ENCODE measurements at regions not wholly inside any gene's neighbourhood (a gene's known extent, or its start where the extent isn't known, plus 50 kb on each side); places are given as distances from the start of the nearest gene placed in this dataset.

DNA sequence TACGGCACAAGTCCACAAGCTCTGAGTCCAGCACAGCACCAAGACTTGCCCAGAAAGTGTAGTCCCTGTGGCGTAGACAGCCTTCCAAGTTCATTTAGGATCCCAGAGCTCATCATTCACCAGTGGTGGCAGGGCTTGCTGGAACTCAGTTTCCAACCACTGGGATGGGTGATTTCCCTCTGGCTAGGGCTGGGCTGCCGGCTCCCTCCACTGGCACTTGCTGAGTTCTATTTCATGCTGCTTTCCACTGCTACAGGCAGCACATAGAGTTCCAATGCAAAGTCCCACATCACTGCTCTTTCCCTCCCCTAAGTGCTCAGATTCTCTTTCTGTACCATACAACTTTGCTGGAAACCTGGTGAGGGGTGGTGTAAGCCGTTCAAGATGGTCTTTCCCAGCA is 510.3 kb upstream of the TMPRSS15 start:
- H3K4me1 ChIP-seq (ENCODE audit: control insufficient read depth in 1 of 2, insufficient read depth in 2 of 2, low read length in 2 of 2), result no peaks in the 10 kb centered on the region
- no peak overlapping the region for H3K27ac ChIP-seq (ENCODE audit: low read depth, low read length)
- H3K27me3 ChIP-seq (ENCODE audit: insufficient read depth, low read length), result no peaks in the 10 kb centered on the region
- CTCF ChIA-PET, result no interaction called here
- intact Hi-C loops (cut with micrococcal nuclease), result no loop called here
- no peak overlapping the region for H2AFZ ChIP-seq (ENCODE audit: low read depth, low read length, poor library complexity, severe bottlenecking)
- BruUV-seq (replicated peaks), result no TSS peak
- RAD21 ChIA-PET (ENCODE audit: low non-redundant PET in 1 of 2, low total read pairs in 2 of 2, uncharacterized antibody in 2 of 2, unreplicated experiment in 2 of 2), result no interaction called here
- no peaks in the 10 kb centered on the region; a peak in 1 of 4 replicates for H3K36me3 ChIP-seq (ENCODE audit: control insufficient read depth in 1 of 2, insufficient read depth in 2 of 2, low read length in 2 of 2)
- H3K9me3 ChIP-seq (ENCODE audit: control insufficient read depth in 1 of 2, insufficient read depth in 1 of 2, low read depth in 1 of 2, low read length in 2 of 2), result peaks cover 0 to 39% of the 10 kb centered on the region in 2 experiments; a peak in 2 of 4 replicates
- no peaks in the 10 kb centered on the region for H3K9me2 ChIP-seq (ENCODE audit: insufficient read depth)
- H4K20me1 ChIP-seq (ENCODE audit: insufficient read depth), result no peaks in the 10 kb centered on the region
- no peaks in the 10 kb centered on the region for H3K79me2 ChIP-seq (ENCODE audit: insufficient read depth, low read length)
- no peak for ATAC-seq
- no peak overlapping the region for H3K4me2 ChIP-seq (ENCODE audit: low read length)
- POLR2A ChIA-PET, result no interaction called here
- DNase-seq (ENCODE audit: low read depth, low spot score), result no peak
- H3K4me3 ChIP-seq (replicated peaks in 1 of 2; ENCODE audit: low read depth in 1 of 2, low read length in 2 of 2), result no peak overlapping the region
- TF ChIP-seq, protein P1, sequence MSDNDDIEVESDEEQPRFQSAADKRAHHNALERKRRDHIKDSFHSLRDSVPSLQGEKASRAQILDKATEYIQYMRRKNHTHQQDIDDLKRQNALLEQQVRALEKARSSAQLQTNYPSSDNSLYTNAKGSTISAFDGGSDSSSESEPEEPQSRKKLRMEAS (IDR thresholded peaks at IDR 0.05), result no peak
- TF ChIP-seq FOSL1 (IDR thresholded peaks at IDR 0.05; ENCODE audit: low read depth), result no peak
- TF ChIP-seq, protein P2, sequence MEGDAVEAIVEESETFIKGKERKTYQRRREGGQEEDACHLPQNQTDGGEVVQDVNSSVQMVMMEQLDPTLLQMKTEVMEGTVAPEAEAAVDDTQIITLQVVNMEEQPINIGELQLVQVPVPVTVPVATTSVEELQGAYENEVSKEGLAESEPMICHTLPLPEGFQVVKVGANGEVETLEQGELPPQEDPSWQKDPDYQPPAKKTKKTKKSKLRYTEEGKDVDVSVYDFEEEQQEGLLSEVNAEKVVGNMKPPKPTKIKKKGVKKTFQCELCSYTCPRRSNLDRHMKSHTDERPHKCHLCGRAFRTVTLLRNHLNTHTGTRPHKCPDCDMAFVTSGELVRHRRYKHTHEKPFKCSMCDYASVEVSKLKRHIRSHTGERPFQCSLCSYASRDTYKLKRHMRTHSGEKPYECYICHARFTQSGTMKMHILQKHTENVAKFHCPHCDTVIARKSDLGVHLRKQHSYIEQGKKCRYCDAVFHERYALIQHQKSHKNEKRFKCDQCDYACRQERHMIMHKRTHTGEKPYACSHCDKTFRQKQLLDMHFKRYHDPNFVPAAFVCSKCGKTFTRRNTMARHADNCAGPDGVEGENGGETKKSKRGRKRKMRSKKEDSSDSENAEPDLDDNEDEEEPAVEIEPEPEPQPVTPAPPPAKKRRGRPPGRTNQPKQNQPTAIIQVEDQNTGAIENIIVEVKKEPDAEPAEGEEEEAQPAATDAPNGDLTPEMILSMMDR (IDR thresholded peaks at IDR 0.05 in 2 of 3, conservative IDR thresholded peaks at IDR 0.05 in 1 of 3; ENCODE audit: borderline replicate concordance in 1 of 3, insufficient read depth in 1 of 3, low read depth in 2 of 3, low read length in 2 of 3), result no peak
- no peak for TF ChIP-seq TCF7L2 (IDR thresholded peaks at IDR 0.05; ENCODE audit: borderline replicate concordance, extremely low read depth, insufficient read depth, insufficient read length)
- no peak overlapping the region for H3K9ac ChIP-seq (ENCODE audit: low read length)

DNA sequence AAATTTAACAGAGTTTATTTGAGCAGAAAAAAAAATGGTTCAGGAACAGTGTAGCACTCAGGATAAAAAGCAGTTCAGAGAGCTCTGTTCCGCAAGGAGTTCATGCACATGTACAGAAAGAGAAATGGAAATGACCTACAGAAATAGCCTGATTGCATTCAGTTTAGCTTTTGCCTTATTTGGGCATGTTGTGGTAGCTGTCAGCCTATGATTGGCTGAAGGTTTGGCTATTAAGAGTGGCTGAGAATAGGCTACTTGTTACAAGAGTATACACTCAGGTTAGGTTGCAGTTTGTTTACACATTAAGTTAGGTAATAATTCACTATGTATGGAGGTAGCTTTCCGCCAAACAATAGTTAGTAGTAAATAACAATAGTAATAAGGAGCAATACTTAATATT is 511.0 kb upstream of the TMPRSS15 start:
- Histone ChIP-seq H3K4me2 (ENCODE audit: low read length) (no peak overlapping the region), H2AFZ (ENCODE audit: low read depth, low read length, poor library complexity, severe bottlenecking) (no peak overlapping the region), H3K9me3 (ENCODE audit: control insufficient read depth in 1 of 2, insufficient read depth in 1 of 2, low read depth in 1 of 2, low read length in 2 of 2) (peaks cover 0 to 42% of the 10 kb centered on the region in 2 experiments; a peak in 3 of 4 replicates), H3K9me2 (ENCODE audit: insufficient read depth) (no peaks in the 10 kb centered on the region), H3K27ac (ENCODE audit: low read depth, low read length) (no peak overlapping the region), H3K36me3 (ENCODE audit: control insufficient read depth in 1 of 2, insufficient read depth in 2 of 2, low read length in 2 of 2) (no peaks in the 10 kb centered on the region; a peak in 1 of 4 replicates), H3K27me3 (ENCODE audit: insufficient read depth, low read length) (no peaks in the 10 kb centered on the region), H3K4me1 (ENCODE audit: control insufficient read depth in 1 of 2, insufficient read depth in 2 of 2, low read length in 2 of 2) (no peaks in the 10 kb centered on the region), H3K79me2 (ENCODE audit: insufficient read depth, low read length) (no peaks in the 10 kb centered on the region), H3K9ac (ENCODE audit: low read length) (no peak overlapping the region), H3K4me3 (replicated peaks in 1 of 2; ENCODE audit: low read depth in 1 of 2, low read length in 2 of 2) (no peak overlapping the region), H4K20me1 (ENCODE audit: insufficient read depth) (no peaks in the 10 kb centered on the region)
- ChIA-PET CTCF (no interaction called here), POLR2A (no interaction called here), RAD21 (ENCODE audit: low non-redundant PET in 1 of 2, low total read pairs in 2 of 2, uncharacterized antibody in 2 of 2, unreplicated experiment in 2 of 2) (no interaction called here)
- intact Hi-C loops (cut with micrococcal nuclease), result no loop called here
- ATAC-seq, result no peak
- no TSS peak for BruUV-seq (replicated peaks)
- no peak for DNase-seq (ENCODE audit: low read depth, low spot score)
- TF ChIP-seq SIN3A (IDR thresholded peaks at IDR 0.05; ENCODE audit: low read depth), result no peak
- no peak for TF ChIP-seq JUND (IDR thresholded peaks at IDR 0.05)
- TF ChIP-seq POLR2AphosphoS5 (IDR thresholded peaks at IDR 0.05; ENCODE audit: low read depth, low read length), result no peak
- no peak for TF ChIP-seq SRF (IDR thresholded peaks at IDR 0.05; ENCODE audit: low read depth)
- TF ChIP-seq, protein P1 (IDR thresholded peaks at IDR 0.05), result no peak
- no peak for TF ChIP-seq ZFX (IDR thresholded peaks at IDR 0.05)
- TF ChIP-seq CEBPB (IDR thresholded peaks at IDR 0.05; ENCODE audit: low read depth), result no peak
- TF ChIP-seq, protein P3, sequence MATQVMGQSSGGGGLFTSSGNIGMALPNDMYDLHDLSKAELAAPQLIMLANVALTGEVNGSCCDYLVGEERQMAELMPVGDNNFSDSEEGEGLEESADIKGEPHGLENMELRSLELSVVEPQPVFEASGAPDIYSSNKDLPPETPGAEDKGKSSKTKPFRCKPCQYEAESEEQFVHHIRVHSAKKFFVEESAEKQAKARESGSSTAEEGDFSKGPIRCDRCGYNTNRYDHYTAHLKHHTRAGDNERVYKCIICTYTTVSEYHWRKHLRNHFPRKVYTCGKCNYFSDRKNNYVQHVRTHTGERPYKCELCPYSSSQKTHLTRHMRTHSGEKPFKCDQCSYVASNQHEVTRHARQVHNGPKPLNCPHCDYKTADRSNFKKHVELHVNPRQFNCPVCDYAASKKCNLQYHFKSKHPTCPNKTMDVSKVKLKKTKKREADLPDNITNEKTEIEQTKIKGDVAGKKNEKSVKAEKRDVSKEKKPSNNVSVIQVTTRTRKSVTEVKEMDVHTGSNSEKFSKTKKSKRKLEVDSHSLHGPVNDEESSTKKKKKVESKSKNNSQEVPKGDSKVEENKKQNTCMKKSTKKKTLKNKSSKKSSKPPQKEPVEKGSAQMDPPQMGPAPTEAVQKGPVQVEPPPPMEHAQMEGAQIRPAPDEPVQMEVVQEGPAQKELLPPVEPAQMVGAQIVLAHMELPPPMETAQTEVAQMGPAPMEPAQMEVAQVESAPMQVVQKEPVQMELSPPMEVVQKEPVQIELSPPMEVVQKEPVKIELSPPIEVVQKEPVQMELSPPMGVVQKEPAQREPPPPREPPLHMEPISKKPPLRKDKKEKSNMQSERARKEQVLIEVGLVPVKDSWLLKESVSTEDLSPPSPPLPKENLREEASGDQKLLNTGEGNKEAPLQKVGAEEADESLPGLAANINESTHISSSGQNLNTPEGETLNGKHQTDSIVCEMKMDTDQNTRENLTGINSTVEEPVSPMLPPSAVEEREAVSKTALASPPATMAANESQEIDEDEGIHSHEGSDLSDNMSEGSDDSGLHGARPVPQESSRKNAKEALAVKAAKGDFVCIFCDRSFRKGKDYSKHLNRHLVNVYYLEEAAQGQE (IDR thresholded peaks at IDR 0.05; ENCODE audit: low read depth), result no peak
- no peak for TF ChIP-seq CBX3 (IDR thresholded peaks at IDR 0.05; ENCODE audit: low read depth)

Data from HCT116 (cell line).